Body of pancreas (tissue), 4 donors: ENCODE measurements at regions not wholly inside any gene's neighbourhood (a gene's known extent, or its start where the extent isn't known, plus 50 kb on each side); places are given as distances from the start of the nearest gene placed in this dataset.

Experiments used
- POLR2A ChIP-seq, 3 donors: fragments of 450-650 bp; IDR thresholded peaks; one replicate each; pipeline ENCODE4 v1.6.1; 2016; ENCODE audit warnings: antibody characterized with exemption in 3 of 3, mild to moderate bottlenecking in 2 of 3
- TF ChIP-seq, protein P1 (sequence below), 7 experiments: fragments of 450-650 bp in 4 of 7; fragments of 200-600 bp in 3 of 7; sonication (generic) in 3 of 7; IDR thresholded peaks; one replicate each; pipeline ENCODE4 v1.5.1; 2016 to 2019; ENCODE audit warnings: antibody characterized with exemption in 7 of 7

DNA sequence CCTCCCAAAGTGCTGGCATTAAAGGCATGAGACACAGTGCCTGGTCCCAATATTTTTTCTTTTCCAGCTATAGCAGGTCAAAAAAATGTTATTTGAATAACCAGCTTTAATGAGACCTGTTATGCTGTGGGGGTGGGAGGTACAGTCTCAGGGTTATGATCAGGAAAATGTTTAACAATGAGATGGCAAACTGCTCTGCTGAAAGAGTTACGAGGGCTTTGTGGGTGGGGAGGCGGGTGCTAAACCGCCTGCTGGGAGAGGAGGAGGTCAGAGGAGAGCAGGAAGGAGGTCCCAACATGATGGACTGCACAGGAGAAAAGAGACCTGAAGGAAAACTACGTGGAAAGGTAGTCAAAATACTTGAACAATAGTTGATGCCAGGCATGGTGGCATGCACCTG, 126.0 kb upstream of the B3GALT2 start:
- TF ChIP-seq, protein P1, sequence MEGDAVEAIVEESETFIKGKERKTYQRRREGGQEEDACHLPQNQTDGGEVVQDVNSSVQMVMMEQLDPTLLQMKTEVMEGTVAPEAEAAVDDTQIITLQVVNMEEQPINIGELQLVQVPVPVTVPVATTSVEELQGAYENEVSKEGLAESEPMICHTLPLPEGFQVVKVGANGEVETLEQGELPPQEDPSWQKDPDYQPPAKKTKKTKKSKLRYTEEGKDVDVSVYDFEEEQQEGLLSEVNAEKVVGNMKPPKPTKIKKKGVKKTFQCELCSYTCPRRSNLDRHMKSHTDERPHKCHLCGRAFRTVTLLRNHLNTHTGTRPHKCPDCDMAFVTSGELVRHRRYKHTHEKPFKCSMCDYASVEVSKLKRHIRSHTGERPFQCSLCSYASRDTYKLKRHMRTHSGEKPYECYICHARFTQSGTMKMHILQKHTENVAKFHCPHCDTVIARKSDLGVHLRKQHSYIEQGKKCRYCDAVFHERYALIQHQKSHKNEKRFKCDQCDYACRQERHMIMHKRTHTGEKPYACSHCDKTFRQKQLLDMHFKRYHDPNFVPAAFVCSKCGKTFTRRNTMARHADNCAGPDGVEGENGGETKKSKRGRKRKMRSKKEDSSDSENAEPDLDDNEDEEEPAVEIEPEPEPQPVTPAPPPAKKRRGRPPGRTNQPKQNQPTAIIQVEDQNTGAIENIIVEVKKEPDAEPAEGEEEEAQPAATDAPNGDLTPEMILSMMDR (IDR thresholded peaks at IDR 0.05) = no peak
- no peak for TF ChIP-seq POLR2A (IDR thresholded peaks at IDR 0.05)
